ENCODE measurements at regions not wholly inside any gene's neighbourhood (a gene's known extent, or its start where the extent isn't known, plus 50 kb on each side); places are given as distances from the start of the nearest gene placed in this dataset.

GRCh38 chr3:177552051-177552450, 354.8 kb upstream of the TBL1XR1 start:
- TF ChIP-seq, protein P1, sequence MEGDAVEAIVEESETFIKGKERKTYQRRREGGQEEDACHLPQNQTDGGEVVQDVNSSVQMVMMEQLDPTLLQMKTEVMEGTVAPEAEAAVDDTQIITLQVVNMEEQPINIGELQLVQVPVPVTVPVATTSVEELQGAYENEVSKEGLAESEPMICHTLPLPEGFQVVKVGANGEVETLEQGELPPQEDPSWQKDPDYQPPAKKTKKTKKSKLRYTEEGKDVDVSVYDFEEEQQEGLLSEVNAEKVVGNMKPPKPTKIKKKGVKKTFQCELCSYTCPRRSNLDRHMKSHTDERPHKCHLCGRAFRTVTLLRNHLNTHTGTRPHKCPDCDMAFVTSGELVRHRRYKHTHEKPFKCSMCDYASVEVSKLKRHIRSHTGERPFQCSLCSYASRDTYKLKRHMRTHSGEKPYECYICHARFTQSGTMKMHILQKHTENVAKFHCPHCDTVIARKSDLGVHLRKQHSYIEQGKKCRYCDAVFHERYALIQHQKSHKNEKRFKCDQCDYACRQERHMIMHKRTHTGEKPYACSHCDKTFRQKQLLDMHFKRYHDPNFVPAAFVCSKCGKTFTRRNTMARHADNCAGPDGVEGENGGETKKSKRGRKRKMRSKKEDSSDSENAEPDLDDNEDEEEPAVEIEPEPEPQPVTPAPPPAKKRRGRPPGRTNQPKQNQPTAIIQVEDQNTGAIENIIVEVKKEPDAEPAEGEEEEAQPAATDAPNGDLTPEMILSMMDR (conservative IDR thresholded peaks at IDR 0.05 in 1 of 2, IDR thresholded peaks at IDR 0.05 in 1 of 2; ENCODE audit: extremely low read depth in 1 of 2, insufficient read depth in 1 of 2, low read depth in 1 of 2, low read length in 2 of 2), result no peak
- TF ChIP-seq EZH2 (IDR thresholded peaks at IDR 0.05; ENCODE audit: borderline replicate concordance, low read length), result no peak

All from mammary epithelial cell (primary cell).